Amniotic epithelial cell (primary cell): ENCODE measurements at regions not wholly inside any gene's neighbourhood (a gene's known extent, or its start where the extent isn't known, plus 50 kb on each side); places are given as distances from the start of the nearest gene placed in this dataset.
"Not testable (repeated sequence)": the region's sequence is repeated elsewhere in the genome, so short reads cannot be mapped to it uniquely, and the experiment has no call there.

Source experiments
- DNase-seq: peaks from one replicate; pipeline ENCODE4 v3.0.0-alpha.2; 2010; ENCODE audit warnings: low read depth

DNA sequence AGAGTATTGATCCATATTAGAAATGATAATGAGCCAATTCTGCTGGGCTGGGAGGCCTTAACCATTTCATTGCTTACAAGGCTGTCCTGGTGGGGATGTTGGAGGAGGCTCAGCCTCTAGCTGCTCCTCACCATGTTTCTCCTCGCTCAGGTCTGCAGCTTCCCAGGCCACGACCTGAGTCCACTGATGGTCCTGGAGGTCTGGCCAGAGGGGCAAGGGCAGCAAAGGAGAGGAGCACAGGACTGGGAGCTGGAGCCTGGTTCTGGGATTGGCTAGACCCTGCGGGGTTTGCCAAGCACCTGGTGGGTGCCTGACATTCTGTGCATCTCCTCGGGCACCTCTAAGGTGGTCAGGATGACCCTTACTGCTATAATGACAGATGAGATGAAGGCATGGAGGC is 92.6 kb downstream of the KIF26A start:
- no peak for DNase-seq

DNA sequence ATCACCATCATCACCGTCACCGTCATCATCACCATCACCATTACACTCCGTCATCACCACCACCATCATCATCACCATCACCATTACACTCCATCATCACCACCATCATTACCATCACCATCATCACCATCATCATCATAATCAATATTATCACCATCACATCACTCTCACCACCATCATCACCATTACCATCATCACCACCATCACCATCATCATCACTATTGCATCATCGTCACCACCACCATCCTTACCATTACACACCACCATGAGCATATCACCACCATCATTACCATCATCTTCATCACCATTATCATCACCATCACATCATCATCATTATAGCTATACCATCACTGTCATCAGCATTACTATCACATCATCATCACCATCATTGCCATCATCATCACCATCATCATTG is 93.7 kb downstream of the KIF26A start:
- DNase-seq: no peak

DNA sequence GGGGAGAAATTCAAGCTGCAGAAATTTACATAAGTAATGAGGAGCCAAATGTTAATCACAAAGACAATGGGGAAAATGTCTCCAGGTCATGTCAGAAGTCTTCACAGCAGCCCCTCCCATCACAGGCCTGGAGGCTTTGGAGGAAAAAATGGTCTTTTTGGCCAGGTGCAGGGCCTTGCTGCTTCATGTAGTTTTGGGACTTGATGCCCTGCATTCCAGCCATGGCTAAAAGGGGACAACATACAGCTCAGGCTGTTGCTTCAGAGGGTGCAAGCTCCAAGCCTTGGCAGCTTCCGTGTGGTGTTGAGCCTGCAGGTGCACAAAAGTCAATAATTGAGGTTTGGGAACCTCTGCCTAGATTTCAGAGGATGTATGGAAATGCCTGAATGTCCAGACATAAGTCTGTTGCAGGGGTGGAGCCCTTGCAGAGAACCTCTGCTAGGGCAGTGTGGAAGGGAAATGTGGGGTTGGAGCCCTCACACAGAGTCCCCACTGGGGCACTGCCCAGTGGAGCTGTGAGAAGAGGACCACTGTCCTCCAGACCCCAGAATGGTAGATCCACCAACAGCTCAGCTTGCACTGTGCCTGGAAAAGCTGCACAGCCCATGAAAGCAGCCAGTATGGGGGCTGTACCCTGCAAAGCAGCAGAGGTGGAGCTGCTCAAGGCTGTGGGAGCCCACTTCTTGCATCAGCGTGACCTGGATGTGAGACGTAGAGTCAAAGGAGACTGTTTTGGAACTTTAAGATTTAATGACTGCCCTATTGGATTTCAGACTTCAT is 95.8 kb downstream of the KIF26A start:
- DNase-seq: not testable (repeated sequence)

DNA sequence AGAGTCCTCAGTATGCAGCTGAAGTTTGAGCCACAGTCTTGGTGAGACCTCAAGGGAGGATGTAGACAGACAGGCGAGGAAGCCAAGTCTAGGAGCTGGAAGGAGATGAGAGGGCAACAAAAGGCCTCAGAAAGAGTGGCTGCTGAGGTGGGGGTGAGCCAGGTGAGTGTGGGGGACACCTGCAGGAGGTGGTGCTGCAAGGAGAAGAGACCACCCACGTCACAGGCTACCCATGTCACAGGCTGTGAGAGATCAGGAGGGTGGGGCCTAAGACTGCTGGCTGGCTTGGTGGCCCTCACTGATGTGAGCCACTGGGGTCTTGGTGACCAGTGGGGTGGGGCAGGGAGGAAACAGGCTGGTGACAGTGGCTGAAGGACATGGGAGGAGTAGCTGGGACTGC is 97.3 kb downstream of the KIF26A start:
- DNase-seq: no peak

DNA sequence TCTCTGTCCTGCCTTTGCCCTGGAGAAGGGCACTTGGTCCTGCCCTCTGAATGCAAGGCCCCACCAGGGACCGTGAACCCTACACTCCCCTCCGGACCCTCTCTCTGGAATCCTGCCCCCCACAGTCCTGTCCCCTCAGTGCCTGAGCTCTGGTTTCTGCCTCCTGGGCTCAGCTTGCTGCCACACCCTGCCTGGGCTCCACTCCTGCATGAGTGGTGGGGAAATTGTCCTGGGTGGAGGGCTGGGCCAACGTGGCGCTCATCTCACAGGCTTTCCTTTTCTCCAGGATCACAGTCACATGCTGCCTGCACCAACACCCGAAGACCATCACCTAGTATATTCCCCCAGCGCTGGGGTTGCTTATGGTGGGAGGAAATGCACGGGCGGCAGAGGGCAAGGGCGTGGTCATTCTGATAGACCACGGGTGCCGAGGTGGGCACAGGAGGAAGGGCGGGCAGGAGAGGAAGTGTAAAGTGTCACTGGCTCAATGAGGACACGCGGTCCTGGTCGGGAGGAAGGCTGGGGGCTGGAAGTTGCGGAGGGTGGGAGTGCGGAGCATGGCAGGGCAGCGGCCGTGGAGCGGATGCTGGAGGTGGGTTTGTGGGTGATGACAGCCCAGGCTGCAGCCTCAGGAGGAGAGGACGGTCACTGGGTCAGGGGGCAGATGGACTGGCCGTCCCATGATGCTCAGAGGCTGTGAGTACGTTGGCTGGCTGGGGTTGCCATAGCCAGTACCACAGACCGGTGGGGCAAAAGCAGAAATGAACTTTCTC is 99.5 kb downstream of the KIF26A start:
- DNase-seq: no peak

DNA sequence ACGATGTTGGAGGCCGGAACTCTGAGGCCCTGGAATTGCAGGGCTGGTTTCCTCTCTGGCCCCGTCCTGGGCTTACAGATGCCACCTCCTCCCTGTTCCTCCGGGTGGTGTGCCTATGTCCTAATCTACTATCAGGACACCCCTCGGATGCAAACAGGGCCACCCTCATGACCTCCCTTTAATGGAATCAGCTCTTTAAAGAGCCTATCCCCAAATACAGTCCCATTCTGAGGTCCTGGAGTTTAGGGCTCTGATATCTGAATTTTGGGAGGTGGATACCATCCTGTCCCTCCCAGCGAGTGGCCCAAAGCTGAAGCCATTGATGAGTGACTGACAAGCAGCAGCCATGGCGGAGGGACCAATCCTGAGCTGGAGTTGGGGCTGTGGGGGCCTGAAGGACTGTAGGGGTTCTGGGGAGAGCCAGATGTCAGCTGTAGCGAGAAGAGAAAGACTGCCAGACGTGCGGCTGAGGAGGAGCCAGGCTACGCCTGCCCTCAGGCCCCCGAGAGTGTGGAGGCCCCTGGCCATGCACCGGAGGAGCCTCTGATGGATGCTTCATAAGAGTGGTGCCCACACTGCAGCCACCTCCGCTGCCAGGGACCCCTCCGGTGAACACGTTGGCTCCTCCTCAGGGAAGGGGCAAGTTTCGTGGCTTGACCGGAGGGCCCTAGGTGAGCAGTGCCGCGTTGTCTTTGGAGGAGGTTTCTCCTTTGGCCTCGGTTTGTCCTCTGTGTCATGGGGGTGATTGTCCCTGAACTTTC is 100.2 kb downstream of the KIF26A start:
- no peak for DNase-seq

DNA sequence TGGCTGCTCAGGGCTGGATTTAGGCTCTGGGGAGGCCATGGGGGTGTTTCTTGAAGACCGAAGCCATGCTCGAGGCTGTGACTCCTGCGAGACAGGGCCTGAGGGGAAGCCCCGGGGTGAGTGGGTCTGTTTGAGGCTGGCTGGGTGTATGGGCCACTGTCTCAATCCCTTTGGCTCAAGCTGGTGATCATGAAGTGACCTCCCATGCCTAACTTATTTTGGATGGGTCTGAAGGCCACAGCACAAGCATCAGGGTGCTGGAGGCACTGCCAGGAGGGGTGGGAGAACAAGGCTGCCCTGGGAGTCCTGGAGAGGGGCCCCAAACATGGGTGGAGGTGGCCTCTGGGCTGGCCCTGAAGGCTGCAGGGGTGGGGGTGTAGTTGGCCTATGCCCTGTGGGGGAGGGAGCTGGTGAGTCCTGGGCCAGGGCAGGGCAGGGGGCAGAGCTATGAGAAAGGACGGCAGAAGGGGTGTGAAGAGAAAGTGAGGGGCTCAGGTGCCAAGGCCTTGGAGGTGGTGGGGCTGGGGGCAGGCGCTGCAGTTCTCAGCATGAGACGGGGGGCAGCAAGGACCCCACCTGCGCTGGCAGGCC is 100.9 kb downstream of the KIF26A start:
- DNase-seq: no peak

DNA sequence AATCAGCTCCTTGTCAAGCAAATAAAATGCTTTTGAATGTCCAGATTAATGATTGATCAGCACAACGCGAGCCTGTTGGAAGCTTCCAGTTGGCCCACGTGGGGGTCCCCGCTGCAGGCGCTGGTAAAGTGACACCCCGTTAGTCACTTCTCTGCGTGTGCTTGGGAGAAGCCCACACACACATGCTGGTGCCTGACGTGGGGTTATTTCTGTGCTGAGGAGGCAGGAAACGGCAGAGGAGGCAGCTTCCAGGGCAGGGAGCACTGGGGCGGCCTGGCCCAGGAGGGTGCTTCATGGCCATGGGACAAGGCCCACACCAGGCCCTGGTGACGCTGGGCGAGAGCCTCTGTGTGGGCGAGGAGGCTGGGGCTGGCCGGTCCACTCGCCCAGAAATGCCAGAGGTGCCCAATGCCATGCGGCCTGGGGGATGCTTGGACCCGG is 101.5 kb downstream of the KIF26A start:
- no peak for DNase-seq

DNA sequence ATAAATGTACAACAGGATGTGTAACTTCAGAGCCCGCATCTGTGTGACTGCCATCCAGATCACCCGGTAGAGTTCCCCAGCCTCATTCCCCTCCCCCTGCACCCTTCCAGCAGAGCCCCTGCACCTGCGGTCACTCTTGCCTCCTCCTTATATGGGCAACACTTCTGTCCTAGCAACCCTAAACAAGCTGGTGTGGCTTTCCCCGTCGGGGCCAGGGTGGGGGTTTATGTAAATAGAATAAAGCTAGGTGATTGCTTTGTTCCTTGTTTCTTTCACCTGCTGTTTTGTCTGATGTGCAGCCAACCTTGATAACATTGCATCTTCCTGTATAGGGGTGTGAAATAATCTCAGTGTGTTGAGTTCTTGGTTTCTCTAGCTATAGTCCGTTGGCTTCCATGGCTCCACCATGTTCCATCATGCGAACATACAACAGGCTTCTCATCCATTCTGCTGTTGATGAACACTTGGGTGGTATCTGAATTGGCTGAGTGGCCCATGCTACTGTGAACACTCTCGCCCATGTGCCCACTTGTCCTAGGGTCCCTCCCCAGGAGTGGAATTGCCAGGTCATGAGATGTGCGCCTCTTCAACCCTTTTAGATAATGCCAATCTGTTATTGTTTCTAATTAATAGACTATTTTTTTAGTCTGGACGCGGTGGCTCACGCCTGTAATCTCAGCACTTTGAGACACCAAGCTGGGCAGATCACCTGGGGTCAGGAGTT is 102.2 kb downstream of the KIF26A start:
- DNase-seq: no peak

DNA sequence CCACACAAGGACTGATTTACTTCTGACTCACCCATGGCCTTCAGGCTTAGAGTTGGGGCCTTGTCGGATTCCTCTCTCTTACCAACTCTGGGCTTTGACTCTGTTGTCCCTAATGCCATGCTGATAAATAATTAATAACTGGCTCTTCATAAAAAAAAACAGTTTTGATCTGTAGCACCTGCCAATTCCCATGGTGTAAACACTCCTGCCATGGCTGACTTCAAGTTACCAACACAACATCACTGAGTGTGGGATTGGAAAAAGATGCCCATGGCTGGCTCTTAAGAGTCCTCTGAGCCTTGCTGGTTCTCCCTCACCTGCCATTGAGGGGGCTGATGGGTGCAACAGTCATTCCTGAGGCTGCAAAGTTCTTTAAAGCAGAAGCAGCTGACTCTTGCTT is 104.8 kb downstream of the KIF26A start:
- no peak for DNase-seq

DNA sequence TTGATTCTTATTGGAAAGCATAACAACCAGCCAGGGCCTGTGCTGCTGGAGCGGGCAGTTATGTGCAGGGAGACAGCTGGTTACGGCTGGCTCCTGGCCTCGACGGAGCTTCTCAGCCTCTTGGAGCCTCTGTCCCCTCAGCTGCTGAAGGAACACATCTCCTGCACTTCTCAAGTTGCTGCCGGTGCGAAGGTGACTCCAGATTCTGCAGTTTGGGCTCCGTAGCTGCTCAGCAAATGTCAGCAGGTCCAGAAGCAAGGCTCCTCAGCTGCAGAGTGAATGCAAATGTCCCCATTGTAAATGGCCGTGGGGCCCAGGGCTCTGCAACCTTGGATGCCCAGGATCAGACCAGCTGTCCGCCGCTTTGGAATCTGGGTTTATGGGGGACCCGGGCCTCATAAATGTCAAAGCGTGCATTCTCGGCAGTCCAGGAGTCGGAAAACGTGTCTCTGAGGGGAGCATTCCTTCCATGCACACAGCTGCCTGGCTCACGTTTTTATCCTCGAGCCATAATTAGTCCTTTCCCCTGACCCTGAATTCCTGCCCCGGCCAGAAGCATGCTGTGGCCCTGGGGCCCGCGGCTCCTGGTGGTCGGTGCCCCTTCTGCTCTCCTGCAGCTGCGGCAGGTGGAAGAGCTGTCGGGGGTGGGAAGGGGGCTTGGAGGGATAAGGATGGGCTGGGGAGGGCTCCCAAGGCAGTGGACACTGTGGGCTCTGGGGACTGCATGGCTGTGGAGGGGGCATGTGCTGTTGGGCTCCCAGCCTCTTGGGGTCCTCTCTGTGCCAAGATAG is 106.0 kb downstream of the KIF26A start:
- no peak for DNase-seq

DNA sequence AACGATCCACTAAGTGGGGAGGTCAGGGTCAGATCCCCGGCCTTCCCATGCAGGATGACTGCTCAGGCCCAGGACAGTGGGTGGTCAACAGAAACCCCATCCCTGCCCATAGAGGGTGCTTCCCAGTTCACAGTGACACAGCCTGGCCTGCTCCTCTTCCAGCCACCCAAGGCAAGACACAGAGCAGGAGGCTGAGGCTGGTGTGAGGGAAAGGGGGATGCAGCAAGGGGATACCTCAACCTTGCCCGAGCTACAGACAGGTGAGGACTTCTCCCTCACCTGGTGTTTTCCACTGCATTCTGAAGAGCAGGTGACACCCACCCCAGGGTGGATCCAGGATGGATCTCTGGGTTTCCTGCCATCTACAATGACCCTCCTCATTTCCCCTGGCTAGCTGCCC is 106.7 kb downstream of the KIF26A start:
- DNase-seq: no peak

DNA sequence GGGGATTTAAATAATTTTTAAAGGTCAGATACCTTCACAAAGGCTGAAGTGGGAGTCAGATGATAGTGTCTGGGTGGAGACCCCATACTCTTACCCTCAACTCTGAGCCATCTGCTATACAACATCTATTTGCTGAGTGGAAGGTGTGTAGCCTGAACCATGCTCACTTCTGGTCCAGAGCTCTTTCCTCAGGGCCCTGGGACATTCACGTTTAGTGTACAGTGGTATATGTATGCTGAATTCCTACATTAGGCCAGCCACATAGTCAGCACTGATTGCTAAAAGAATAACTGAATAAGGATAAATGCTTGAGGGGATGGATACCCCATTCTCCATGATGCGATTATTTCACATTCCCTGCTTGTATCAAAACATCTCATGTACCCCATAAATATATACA is 107.3 kb downstream of the KIF26A start:
- DNase-seq: no peak

DNA sequence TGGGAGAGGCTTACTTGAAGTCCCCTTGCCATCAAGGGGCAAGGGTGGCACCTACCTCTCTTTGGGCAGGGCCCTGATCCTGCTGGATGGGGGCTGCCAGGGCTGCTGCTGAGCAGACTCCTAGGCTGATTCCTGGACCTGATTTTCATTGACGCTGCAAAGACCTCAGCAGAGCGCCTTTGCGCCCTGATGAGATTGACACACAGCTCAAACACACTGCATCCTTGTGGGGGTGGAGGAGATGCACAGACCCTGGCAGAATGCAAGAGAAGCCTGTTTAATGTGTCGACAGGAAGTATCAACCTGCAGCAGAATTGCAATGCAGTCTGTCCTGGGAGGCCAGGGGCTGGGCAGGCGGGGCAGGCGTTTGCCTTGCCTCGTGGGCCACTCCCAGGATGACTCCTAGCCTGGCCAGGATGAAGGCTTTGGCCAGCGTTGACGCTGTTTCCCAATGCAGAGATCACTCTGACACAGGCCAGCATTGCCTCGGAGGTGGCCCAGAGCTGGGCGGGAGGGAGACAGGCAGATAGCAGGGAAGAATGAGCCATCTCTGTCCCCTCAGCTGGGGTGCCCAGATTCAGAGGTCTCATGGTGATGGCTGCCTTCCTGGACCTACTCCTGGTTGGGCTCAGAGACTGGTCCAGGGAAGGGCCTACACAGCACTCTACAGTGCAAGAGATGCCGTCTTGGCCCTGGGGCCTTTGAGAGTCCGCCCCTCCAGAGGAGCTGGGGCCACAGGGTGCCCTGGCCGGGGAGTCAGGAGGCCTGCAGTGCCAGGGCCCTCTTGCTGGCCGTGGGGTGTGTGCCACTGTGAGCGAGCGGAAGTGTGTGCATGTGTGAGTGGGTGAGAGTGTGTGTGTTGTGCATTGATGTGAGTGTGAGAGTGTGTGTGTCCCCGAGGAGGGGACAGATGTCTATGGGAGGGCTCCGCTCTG is 108.3 kb downstream of the KIF26A start:
- no peak for DNase-seq

DNA sequence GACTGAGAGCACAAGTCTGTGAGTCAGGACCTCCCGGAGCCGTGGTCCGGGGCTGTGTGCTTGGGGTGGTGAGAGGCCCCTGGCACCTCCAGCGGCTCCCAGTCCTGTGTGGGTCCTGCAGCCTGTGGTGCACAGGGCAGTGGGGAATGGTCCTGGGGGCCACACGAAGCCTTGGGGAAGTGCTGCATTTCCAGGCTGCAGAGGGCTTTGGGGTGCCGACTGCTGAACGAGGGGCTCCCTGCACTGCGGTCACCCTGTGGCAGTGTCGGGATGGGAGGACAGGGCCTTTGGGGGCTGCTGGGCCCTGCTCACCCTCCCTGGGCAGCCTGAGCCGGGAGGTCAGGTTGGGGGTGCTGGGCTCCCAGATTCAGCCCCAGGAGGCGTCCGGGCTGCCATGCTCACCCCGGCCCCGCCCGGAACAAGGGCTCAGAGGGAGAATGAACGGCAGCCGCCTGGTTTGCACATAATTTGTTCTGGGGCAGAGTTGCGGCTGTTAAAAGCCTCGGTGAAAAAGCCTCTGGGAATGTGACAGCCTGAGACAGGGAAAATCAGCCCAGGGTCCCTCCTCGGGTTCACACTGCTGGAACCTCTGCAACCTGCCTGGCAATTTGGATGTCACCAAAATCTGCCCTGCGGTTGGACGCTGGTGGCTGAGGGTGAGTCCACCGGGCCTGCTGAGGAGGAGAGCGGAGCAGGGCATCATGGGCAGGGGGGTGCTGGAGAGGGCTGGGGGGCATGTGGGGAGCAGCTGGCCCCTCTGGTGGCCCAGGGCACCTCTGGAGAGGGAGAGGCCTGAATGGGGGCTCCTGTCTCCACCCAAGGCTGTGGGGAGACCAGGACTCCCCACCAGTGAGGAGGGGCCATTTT is 109.2 kb downstream of the KIF26A start:
- no peak for DNase-seq

DNA sequence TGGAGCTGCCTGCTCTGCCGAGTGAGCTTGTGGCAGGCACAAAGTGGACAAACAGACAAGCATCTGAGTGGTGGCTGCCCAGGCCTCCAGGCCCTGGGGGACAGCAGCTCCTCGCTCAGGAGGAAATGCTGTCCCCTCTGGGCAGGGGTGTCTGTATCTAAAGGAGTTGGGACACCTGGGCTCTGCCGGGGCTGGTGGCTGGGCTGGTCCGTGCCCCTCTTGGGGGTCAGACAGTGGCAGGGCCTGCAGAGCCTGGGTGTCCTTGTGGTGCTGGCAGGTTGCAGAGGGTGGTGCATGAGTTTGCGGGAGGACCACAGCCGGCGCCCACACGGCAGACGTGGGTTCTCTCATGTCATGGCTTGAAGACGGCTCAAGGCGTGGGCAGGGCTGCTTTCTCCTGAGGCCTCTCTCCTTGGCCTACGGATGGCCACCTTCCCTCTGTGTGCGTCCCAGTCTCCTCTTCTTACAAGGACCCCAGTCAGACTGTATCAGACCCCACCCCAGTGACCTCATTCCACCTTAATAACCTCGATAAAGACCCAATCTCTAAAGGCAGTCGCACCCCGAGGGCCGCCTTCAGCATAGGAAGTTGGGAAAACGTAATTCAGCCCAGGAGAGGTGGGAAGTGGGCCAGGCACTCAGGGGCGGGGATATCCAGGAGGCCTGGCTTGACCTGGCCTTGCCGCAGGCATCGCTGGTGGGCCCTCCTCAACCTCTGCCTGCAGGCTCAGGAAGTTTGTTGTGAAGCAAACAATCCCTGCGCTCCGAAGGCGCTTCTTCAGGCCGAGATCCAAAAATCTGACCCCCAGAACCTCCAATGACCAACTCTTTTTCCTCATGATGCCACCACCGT is 110.0 kb downstream of the KIF26A start:
- no peak for DNase-seq

DNA sequence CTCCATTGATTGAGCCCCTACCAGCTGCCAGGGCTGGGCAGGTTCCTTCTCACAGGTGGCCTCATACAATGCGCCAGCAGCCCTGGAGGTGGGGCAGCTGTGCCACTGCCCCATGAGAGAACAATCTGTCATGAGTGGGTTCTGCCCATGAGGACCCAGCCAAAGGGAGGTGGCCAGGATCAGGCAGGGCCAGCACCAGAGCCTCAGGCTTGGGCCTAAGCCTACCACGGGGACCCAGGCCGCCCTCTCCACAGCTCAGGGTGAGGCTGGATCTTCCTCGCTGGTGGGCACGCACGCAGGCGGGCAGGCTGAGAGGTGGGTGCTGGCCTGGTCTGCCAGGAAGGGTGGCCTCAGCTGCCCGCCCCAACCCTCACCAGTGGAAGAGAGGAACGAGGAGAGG is 110.7 kb downstream of the KIF26A start:
- DNase-seq: no peak

DNA sequence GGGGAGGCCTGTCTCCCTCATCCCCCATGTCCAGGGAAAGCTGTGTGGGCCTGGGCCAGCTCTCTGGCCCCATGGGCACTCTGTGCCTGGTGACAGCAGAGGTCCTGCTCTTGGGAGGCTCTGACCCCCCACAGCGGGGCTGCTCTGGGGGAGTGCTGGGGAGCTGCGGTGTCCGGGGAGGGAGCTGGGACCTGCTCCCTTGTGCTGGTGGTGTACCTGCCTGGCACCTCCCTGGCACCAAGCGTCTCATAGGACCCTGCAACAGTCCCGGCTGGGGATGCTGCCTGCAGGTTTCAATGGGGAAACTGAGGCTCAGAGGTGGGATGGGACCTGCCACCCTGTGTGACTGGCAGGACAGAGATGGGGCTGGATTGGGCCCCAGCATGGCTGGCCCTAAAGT is 111.3 kb downstream of the KIF26A start:
- no peak for DNase-seq
